ENCODE measurements at regions not wholly inside any gene's neighbourhood (a gene's known extent, or its start where the extent isn't known, plus 50 kb on each side); places are given as distances from the start of the nearest gene placed in this dataset.

DNA sequence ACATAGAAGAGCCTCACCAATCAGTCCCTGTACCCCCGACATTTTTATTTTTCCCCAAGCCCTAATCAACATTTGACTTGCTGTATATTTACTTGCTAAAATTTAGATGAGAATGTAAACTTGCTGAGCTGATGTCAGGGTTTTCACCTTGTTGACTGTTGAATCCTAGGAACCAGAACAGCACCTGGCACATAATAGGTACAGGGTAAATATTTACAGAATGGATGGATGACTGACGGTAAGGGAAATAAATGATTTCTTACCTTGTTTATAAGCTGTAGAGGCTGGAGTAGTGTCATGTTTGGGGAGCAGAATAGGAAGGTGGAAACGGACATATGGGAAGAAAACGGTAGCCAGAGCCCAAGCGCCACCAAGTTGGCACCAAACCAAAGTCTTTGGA is 107.0 kb upstream of the NUDT12 start:
- in situ Hi-C loops (cut with HindIII; ENCODE audit: low pct_unique_long_range_greater_than_20kb, low sequenced_read_pairs): no loop called here
- DNase-seq (ENCODE audit: low read depth): no peak

DNA sequence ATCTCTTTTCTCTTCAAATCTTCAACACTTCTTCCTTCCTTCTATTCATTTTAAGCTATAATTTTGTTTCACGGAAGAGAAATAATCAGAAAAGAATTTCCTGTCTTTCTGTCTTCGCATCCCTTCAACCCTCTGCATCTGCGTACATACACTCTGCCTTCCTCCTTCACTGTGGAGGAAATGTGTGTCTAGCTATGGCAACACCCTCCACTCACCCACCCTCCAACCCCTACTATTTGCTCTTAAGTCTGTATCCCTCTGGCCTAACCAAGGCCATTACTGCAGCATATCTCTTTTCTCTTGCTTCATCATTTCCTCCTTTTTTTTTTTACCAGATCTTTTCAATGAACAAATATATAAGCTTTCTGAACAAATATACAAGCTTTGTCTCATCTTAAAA is 105.7 kb upstream of the NUDT12 start:
- DNase-seq (ENCODE audit: low read depth): no peak
- in situ Hi-C loops (cut with HindIII; ENCODE audit: low pct_unique_long_range_greater_than_20kb, low sequenced_read_pairs): no loop called here

DNA sequence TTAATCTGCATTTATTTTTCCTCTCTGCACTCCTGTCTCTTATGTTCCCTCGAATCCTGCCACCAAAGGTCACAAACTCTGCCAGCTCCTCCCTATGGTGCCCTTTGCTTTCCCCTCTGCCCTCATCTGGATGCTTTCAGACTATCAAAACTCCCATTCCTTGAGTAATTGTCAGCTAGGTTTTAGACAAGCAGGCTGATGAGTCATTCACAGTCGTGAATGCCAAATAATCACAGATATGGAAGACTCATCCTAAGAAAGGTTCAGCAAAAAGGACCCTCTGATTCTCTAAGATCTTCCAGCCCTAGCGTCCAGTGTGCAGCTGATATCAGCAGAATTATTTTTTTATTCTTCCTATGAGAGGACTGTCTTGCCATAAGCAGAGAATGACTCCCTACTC is 104.5 kb upstream of the NUDT12 start:
- DNase-seq (ENCODE audit: low read depth): peak; percentile 2
- in situ Hi-C loops (cut with HindIII; ENCODE audit: low pct_unique_long_range_greater_than_20kb, low sequenced_read_pairs): no loop called here

DNA sequence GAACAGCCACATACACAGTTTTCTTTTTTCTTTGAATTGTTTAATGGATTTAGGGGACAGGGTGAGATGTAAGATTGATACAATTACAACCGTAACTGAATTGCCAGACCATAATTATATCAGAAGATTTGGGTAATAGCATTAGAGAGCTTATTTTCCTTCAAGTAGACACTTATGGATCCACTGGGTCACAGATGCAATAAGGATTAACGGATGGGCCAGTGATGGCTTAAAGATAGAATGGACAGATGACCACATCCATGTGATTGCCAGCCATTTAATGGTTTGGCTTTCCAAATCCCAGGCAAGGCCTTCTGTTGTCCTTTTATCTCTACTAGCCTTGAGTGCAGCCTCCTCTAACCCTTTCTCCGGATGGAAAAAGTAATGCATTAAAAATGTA is 94.7 kb upstream of the NUDT12 start:
- no peak for DNase-seq (ENCODE audit: low read depth)
- in situ Hi-C loops (cut with HindIII; ENCODE audit: low pct_unique_long_range_greater_than_20kb, low sequenced_read_pairs): no loop called here

DNA sequence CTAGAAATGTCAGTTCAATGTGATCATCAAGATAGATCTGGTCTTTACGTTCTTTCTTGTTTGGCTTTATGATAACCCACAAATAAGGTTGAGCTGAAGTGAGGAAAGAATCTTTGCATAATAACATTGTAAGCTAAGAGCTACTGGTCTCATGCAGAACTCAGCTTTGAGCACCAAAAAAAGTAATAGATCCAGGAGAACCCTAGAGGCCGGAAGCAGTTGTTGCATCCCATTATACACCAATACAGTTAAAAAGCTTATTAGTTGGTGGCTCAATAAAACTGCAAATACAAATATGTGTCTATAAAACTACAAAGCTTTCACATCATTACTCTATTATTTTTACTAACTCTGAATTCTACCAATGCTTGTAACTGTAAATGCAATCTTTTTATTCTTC is 85.5 kb upstream of the NUDT12 start:
- in situ Hi-C loops (cut with HindIII; ENCODE audit: low pct_unique_long_range_greater_than_20kb, low sequenced_read_pairs): no loop called here

DNA sequence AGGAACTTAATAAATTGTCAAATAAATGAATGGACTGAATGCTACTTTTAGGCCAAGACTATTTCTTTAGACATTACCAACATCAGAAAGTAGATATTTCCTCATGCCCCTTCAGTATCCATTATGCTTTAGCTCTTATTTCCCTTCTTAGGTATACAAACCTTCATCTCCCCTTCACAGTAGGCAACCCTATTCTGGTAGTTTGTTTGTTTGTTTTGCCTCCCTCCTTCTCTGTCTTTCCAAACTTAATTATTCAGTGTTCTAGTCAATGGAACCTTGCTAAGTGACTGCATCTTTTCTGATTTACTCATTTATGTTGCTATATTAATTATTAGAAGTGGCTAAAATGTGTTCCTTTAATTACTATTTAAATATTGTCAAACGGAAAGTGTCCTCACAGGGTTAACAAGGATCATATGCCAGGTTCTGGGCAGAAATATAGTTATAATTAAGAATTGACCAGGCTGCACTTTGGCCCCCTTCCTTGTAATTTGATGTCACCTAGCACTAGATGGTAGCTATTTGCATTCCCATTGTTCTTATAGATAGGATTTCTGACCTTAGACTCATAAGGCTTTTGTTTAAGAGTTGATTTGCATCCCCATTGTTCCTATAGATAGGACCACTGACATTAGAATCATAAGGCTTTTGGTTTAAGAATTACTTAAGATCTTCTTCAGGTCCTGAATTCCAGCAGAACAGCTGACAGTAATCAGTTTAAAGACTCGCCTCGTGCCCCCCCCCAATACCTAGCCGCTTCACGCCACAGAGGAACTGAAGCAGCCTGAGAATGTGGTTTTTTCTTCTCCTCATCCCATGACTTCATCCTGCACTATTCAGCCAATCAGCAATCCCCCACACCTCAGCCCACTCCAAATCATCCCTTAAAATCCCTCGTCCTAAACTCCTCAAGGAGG is 84.4 kb upstream of the NUDT12 start:
- DNase-seq (ENCODE audit: low read depth): no peak
- in situ Hi-C loops (cut with HindIII; ENCODE audit: low pct_unique_long_range_greater_than_20kb, low sequenced_read_pairs): no loop called here

More for the DNA sequence above, 85.5 kb upstream of the NUDT12 start:
- no peak for DNase-seq (ENCODE audit: low read depth)

DNA sequence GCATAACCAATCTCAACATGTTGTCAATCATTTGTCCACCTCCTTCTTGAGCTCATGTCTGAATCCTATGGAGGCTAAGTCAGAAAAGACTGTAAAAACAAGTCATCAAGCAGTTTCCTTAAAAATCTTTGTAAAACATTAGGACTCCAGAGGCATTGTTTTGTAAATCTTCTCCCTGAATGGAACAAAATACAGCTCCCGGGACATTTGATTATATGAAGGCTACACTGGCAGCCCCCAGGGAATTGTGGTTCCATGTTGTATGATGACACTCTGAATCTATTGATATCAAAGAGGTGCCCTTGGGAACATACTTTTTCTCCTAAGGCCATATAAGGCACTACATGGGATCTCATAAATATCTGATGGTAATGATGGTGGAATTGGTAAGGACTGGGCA is 83.2 kb upstream of the NUDT12 start:
- in situ Hi-C loops (cut with HindIII; ENCODE audit: low pct_unique_long_range_greater_than_20kb, low sequenced_read_pairs): no loop called here

DNA sequence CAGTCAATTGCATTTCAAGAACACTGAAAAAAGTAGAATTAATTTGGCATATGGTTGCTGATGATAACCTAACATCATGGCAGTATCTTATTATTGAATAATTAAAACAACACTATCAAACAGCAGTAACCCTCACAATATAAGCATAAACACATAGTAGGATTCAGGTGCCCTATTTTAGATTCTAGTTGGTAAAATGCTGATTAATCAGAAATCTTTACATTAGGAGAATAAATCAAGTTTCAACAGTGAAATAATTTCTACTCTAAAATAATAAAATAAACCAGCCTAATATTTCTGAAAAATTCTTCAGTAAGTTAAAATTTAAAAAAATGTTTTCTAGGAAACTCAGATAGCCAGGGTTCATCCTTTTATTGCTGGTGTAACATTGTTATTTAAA is 76.4 kb upstream of the NUDT12 start:
- DNase-seq (ENCODE audit: low read depth): no peak
- in situ Hi-C loops (cut with HindIII; ENCODE audit: low pct_unique_long_range_greater_than_20kb, low sequenced_read_pairs): no loop called here

More for the DNA sequence above, 83.2 kb upstream of the NUDT12 start:
- DNase-seq (ENCODE audit: low read depth): no peak

DNA sequence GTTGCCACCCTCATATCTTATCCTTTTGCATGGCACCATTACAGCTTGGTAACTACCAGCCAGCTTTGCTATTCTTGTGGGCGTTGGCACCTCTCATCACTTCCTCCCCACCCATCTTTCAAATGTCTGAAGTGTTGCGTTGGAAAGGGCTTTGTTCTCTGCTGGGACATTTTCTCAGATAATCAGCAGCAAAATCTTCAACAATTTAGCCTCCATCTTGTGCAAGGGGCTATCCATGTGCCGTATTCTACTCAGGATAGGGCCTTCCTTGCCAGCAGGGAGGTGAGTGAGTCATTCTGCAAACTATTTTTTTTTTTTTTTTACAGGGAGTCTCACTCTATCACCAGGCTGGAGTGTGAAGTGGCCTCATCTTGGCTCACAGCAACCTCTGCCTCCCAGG is 62.1 kb upstream of the NUDT12 start:
- peak; percentile 24 for DNase-seq (ENCODE audit: low read depth)
- in situ Hi-C loops (cut with HindIII; ENCODE audit: low pct_unique_long_range_greater_than_20kb, low sequenced_read_pairs): no loop called here

DNA sequence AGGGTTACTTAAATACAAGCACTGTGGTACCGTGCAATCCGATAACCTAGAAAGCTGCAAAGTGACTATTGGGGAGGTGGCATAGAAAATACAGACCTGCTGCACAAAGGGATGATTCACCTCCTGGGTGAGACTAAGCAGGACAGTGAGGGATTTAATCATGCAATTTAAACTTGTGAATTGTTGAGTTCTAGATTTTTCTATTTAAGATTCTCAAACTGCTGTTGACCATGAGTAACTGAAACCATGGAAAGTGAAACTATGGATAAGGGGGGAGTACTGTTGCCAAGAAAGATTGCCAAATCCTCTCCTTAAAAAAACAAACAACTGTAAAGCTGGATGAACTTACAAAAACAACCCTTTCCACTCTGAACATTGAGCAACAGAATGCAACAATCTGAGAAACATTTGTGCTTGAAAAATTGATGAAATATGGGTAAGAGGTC is 61.5 kb upstream of the NUDT12 start:
- DNase-seq (ENCODE audit: low read depth): peak; percentile 56
- in situ Hi-C loops (cut with HindIII; ENCODE audit: low pct_unique_long_range_greater_than_20kb, low sequenced_read_pairs): no loop called here

DNA sequence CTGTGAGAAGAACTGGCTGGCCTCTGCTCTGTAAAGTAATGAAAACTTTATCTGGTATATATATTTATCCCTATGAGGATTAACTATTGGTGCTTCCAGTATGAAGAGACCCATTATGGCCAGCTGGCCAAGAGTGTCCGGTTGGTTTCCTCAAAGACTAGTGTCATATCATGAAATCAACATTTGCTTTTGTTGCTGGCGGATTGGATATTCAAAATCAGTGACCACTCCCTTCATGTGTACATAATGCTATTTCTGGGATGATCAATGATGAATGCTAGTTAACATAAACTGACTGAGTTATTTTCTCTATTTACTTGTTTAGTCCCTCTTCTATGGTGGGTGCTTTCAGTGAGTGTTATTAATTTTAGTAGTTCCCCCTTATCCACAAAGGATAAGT is 60.8 kb upstream of the NUDT12 start:
- in situ Hi-C loops (cut with HindIII; ENCODE audit: low pct_unique_long_range_greater_than_20kb, low sequenced_read_pairs): no loop called here

DNA sequence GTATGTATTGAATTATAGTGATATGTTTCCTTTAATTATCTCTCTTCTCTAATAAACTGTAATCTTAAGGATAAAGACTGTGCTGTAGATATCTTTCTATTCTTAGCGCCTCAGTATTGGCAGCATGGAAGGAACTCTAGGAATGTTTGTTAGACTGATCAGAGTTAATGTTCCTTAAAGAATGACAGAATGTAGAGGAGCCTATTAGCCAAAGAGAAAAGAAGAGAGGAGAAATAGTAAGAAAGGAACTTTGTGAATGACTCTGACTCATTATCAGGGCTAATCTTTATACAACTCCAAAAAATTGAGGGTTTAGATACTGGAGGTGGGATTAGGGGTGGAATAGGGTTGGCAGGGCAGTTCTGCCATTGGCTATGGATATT is 59.0 kb upstream of the NUDT12 start:
- DNase-seq (ENCODE audit: low read depth): peak; percentile 48
- in situ Hi-C loops (cut with HindIII; ENCODE audit: low pct_unique_long_range_greater_than_20kb, low sequenced_read_pairs): no loop called here

More for the DNA sequence above, 60.8 kb upstream of the NUDT12 start:
- DNase-seq (ENCODE audit: low read depth): no peak

DNA sequence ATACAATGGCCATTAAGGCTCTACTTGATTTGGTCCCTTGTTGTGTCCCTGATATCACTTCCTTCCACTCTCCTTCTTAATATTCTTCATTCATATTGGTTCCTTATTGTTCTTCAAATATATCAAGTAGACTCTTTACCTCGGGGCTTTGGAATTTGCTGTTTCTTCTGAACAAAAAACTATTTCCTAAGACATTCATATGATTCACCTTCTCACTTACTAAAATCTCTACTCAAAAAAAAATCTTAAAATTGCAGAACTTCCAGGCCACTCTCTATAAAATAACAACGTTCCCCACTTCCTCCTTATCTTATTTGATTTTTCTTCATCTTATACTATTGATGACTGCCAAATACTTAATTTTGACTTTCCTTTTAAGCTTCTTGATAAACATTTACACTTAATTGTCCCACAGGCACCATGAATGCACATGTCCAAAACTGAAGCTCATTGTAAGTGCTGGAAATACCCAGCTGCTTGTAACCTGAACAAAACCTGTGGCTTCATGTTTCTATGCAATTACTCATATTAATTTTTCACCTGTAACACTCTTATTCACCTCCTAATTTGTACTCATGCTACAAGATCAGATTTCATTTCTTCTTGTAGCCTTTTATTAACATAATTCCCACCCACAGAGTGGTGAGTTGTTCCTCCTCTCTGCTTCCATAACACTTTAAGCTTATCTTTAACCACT is 58.4 kb upstream of the NUDT12 start:
- in situ Hi-C loops (cut with HindIII; ENCODE audit: low pct_unique_long_range_greater_than_20kb, low sequenced_read_pairs): no loop called here
- no peak for DNase-seq (ENCODE audit: low read depth)

DNA sequence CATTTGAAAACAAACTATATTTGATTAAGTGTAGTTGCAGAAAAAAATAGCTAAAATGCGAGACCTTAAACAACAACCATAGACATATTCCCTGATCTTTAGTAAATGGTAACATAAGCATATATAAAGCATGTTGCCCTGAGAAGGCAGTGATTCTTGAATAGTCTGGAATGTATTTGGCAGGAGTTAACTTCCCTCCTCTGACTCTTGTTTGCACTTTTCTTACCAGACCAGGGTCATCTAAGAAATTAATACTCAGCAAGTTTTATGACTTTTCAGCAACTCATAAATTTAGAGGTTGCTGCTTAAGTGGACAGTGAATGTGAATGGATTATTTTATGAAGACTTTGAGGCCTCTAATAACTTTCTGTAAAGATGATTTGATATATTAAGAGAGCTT is 55.3 kb upstream of the NUDT12 start:
- no peak for DNase-seq (ENCODE audit: low read depth)
- in situ Hi-C loops (cut with HindIII; ENCODE audit: low pct_unique_long_range_greater_than_20kb, low sequenced_read_pairs): no loop called here

DNA sequence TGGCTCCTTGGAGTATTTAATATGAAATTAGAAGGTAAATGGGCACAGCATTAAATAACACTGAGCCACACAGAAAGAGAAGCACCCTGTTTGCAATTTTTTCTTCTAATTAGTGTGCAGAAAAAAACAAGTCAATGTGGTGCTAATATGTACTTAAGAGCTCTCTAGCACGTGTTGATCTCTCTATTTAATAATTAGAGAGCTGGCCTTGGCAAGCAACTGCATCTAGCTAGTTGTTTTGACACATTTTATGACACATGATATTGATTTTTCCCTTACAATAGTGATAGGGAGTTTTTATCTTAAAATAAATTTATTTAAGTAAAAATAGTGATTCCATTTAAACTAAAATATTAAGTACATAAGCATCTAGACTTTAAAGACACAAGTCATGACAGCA is 54.5 kb upstream of the NUDT12 start:
- DNase-seq (ENCODE audit: low read depth): no peak
- in situ Hi-C loops (cut with HindIII; ENCODE audit: low pct_unique_long_range_greater_than_20kb, low sequenced_read_pairs): no loop called here

DNA sequence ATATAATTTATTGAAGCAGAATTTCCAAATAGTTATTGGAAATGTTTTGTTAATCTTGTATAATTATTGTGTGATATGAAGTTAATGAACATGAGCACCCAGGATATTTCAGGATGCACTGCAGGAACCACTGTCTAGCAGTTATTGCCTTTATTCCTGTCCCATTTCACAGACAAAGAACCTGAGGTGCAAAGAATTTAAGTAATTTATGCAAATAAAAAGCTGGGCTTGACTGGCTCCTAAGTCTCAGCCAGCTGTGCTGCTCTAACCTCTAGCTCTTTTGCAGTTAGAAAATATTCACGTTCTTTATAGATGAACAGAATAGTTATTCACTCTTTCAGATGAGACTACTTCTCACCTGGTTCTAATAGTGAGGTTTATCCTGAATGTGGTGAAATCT is 50.0 kb upstream of the NUDT12 start:
- no peak for DNase-seq (ENCODE audit: low read depth)
- in situ Hi-C loops (cut with HindIII; ENCODE audit: low pct_unique_long_range_greater_than_20kb, low sequenced_read_pairs): no loop called here

Data from Caki2 (cell line).